IPS-20b (cell line): ENCODE measurements at regions not wholly inside any gene's neighbourhood (a gene's known extent, or its start where the extent isn't known, plus 50 kb on each side); places are given as distances from the start of the nearest gene placed in this dataset.

Experiments
- H3K27ac ChIP-seq: one replicate; pipeline ENCODE4 v1.5.1; 2013; ENCODE audit warnings: low read length
- H3K27me3 ChIP-seq: 2 replicates; pipeline ENCODE4 v1.6.1; 2013; ENCODE audit warnings: mild to moderate bottlenecking, low read length, inconsistent platforms; ENCODE audit not compliant: insufficient read depth
- H3K36me3 ChIP-seq: 2 replicates; pipeline ENCODE4 v1.6.1; 2013; ENCODE audit warnings: low read depth, mild to moderate bottlenecking, inconsistent platforms, low read length, moderate library complexity; ENCODE audit not compliant: insufficient read depth
- H3K4me1 ChIP-seq: 2 replicates; pipeline ENCODE4 v1.6.1; 2013; ENCODE audit warnings: mild to moderate bottlenecking, control low read depth, inconsistent platforms, low read length, moderate library complexity; ENCODE audit not compliant: insufficient read depth
- H3K4me3 ChIP-seq: 2 replicates; pipeline ENCODE4 v1.5.1; 2013; ENCODE audit warnings: mild to moderate bottlenecking, low read length, inconsistent platforms
- H3K9ac ChIP-seq: 2 replicates; pipeline ENCODE4 v1.6.1; 2013; ENCODE audit warnings: low read depth, mild to moderate bottlenecking, inconsistent platforms, low read length, moderate library complexity
- H3K9me3 ChIP-seq: 2 replicates; pipeline ENCODE4 v1.6.1; 2013; ENCODE audit warnings: mild to moderate bottlenecking, low read depth, low read length, inconsistent platforms; ENCODE audit not compliant: insufficient read depth

DNA sequence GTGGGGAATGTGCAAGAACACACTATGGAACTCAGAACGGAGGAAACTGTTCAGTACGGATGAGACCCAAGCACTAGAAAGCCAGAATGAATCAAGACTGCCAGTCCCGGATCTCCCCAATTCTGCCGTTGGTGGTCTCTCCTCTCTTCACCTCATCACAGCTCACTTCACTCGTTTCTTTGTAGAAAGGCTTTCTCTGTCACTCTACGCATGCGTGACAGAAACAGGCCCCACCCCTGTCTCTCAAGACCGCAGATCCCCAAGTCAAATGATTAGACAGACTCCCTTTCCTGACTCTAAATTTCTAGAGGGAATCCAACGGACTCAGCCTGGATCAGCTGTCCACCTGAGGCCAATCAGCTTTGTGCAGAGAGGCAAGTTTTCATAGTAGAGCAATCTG, 505.7 kb upstream of the ADAMTS9 start:
- H3K4me3 ChIP-seq, result no peak overlapping the region
- peaks cover 11% of the 10 kb centered on the region; the same call in 1 of the 2 replicates for H3K4me1 ChIP-seq
- H3K9me3 ChIP-seq, result no peaks in the 10 kb centered on the region
- no peak overlapping the region for H3K9ac ChIP-seq
- H3K36me3 ChIP-seq, result no peaks in the 10 kb centered on the region
- H3K27me3 ChIP-seq, result no peaks in the 10 kb centered on the region
- H3K27ac ChIP-seq, result no peak overlapping the region

DNA sequence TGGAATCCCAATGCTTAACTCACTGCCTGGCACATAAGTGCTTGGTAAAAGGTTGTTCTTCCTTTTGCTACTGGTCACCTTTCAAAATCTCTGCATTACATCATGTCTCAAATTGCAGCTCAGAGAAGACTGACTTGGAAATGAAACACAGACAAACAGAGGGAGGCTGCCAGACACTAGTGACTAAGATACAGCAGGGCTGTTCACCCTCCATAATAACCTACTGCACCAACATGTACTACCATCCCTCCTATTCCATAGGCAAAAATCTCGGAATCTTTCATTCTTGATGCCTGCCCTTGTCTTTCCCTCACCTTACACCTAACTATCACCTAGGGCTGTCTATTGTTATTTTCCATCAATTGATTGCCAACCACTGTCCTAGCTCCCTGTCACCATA, 502.3 kb upstream of the ADAMTS9 start:
- no peaks in the 10 kb centered on the region for H3K36me3 ChIP-seq
- H3K27me3 ChIP-seq, result no peaks in the 10 kb centered on the region
- H3K4me1 ChIP-seq, result peaks cover 2% of the 10 kb centered on the region; the same call in 1 of the 2 replicates
- H3K9ac ChIP-seq, result no peak overlapping the region
- H3K4me3 ChIP-seq, result no peak overlapping the region
- peaks cover 5% of the 10 kb centered on the region for H3K9me3 ChIP-seq
- no peak overlapping the region for H3K27ac ChIP-seq

GRCh38 chr3:65186268-65186667, 498.5 kb upstream of the ADAMTS9 start:
- peaks cover 5% of the 10 kb centered on the region for H3K9me3 ChIP-seq
- H3K9ac ChIP-seq, result no peak overlapping the region
- H3K4me1 ChIP-seq, result peaks cover 5% of the 10 kb centered on the region; the same call in 1 of the 2 replicates
- H3K36me3 ChIP-seq, result no peaks in the 10 kb centered on the region
- H3K4me3 ChIP-seq, result no peak overlapping the region
- no peaks in the 10 kb centered on the region for H3K27me3 ChIP-seq
- no peak overlapping the region for H3K27ac ChIP-seq

GRCh38 chr3:65182682-65183081, 494.9 kb upstream of the ADAMTS9 start:
- H3K4me3 ChIP-seq, result no peak overlapping the region
- H3K9ac ChIP-seq, result no peak overlapping the region
- peaks cover 5% of the 10 kb centered on the region for H3K9me3 ChIP-seq
- H3K27me3 ChIP-seq, result no peaks in the 10 kb centered on the region
- H3K27ac ChIP-seq, result no peak overlapping the region
- H3K4me1 ChIP-seq, result 0 out of 2 replicates have a peak, but pooled peaks cover 2% of the 10 kb centered on the region
- H3K36me3 ChIP-seq, result no peaks in the 10 kb centered on the region

DNA sequence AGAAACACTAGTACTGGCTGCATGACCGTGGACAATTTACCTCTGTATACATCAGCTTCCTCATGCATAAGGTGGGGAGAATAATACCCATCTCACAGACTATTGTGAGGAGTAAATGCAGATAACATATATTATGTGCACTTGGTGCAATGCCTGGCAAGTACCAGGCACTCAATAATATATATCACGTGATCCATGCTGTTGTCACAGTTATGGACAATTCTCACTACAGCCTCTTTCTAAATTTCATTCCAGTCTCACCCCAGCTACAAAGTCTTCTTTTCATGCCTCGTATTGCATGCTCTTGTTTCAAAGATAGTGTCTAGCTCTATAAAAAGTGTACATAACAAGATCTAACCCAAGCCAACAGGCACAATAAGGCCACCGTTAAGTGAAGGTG, 494.3 kb upstream of the ADAMTS9 start:
- H3K4me3 ChIP-seq, result no peak overlapping the region
- H3K4me1 ChIP-seq, result 0 out of 2 replicates have a peak, but pooled peaks cover 2% of the 10 kb centered on the region
- no peaks in the 10 kb centered on the region for H3K36me3 ChIP-seq
- no peak overlapping the region for H3K27ac ChIP-seq
- peaks cover 5% of the 10 kb centered on the region for H3K9me3 ChIP-seq
- no peaks in the 10 kb centered on the region for H3K27me3 ChIP-seq
- H3K9ac ChIP-seq, result no peak overlapping the region

DNA sequence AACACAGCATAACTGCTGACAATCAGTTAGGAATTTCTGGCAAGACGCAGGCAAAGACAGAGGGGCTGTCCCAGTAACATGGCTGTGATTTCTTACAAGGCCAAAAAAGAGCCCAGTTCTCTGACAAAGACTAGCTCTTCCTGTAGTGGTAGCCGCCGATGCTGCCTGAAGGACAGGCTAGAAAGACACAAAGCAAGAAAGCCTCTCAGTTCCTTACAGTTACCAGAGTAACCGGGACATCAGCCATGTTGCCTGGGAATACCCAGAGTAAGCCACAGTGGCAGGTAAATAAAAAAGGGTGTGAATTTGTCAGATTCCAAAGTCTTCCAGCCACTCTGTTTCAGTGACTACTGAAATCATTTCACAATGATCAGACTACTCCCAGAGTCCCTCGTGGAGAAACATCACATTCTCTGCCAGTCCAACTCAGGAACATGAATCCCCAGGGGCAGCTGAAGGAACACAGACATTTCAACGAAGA, 493.6 kb upstream of the ADAMTS9 start:
- H3K27me3 ChIP-seq, result no peaks in the 10 kb centered on the region
- no peak overlapping the region for H3K4me3 ChIP-seq
- H3K4me1 ChIP-seq, result 0 out of 2 replicates have a peak, but pooled peaks cover 2% of the 10 kb centered on the region
- peaks cover 5% of the 10 kb centered on the region for H3K9me3 ChIP-seq
- H3K36me3 ChIP-seq, result no peaks in the 10 kb centered on the region
- no peak overlapping the region for H3K27ac ChIP-seq
- no peak overlapping the region for H3K9ac ChIP-seq

GRCh38 chr3:65178703-65179102, 490.9 kb upstream of the ADAMTS9 start:
- no peaks in the 10 kb centered on the region for H3K27me3 ChIP-seq
- H3K4me1 ChIP-seq, result no peaks in the 10 kb centered on the region
- no peak overlapping the region for H3K4me3 ChIP-seq
- no peaks in the 10 kb centered on the region for H3K36me3 ChIP-seq
- H3K9me3 ChIP-seq, result no peaks in the 10 kb centered on the region
- no peak overlapping the region for H3K9ac ChIP-seq
- no peak overlapping the region for H3K27ac ChIP-seq

DNA sequence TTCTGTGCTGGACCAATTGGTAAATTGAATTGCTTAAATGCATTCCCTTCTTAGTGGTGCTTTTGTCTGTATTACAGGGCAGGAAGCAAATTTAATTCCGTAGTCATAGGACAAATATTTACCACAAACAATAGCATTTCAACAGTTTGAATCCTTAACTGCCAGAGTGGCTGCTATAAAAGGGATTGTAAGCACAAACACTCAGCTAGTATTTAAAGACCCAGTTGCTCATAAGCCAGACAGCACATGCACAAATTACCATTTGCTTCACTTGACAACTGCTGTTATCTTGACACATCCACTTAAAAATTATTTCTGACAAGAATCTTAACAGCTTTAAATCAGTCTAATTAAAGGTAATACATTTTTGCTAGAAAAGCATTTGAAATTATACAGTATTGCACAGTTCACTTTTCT, 490.2 kb upstream of the ADAMTS9 start:
- H3K4me1 ChIP-seq, result no peaks in the 10 kb centered on the region
- H3K4me3 ChIP-seq, result no peak overlapping the region
- H3K9me3 ChIP-seq, result no peaks in the 10 kb centered on the region
- no peaks in the 10 kb centered on the region for H3K27me3 ChIP-seq
- H3K27ac ChIP-seq, result no peak overlapping the region
- no peak overlapping the region for H3K9ac ChIP-seq
- no peaks in the 10 kb centered on the region for H3K36me3 ChIP-seq

GRCh38 chr3:65174713-65175112, 486.9 kb upstream of the ADAMTS9 start:
- Histone ChIP-seq H3K9ac (no peak overlapping the region), H3K4me1 (no peaks in the 10 kb centered on the region), H3K36me3 (no peaks in the 10 kb centered on the region), H3K4me3 (no peak overlapping the region), H3K27me3 (no peaks in the 10 kb centered on the region), H3K9me3 (no peaks in the 10 kb centered on the region), H3K27ac (no peak overlapping the region)

DNA sequence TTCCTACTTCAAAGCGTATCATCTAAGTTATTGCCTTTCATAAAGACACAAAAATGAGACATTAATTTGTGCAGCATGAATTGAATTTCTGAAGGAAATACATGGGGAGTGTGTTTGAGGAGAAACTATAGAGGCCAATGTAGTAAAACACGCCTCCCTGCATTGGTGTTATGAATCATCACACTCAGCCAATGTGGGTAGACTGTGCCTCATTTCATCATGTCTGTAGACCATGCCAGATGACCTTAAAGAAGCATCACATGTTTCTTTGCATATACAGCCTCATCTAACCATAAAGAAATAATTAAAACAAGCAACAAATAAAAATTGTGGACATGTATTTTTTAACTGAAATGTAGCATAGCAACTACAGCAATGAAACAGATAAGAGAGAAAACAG, 486.0 kb upstream of the ADAMTS9 start:
- no peaks in the 10 kb centered on the region for H3K27me3 ChIP-seq
- no peaks in the 10 kb centered on the region for H3K36me3 ChIP-seq
- no peak overlapping the region for H3K27ac ChIP-seq
- no peak overlapping the region for H3K4me3 ChIP-seq
- no peaks in the 10 kb centered on the region for H3K4me1 ChIP-seq
- no peaks in the 10 kb centered on the region for H3K9me3 ChIP-seq
- H3K9ac ChIP-seq, result no peak overlapping the region

- Histone ChIP-seq H3K36me3 (no peaks in the 10 kb centered on the region), H3K9ac (no peak overlapping the region), H3K4me3 (no peak overlapping the region), H3K27ac (no peak overlapping the region), H3K4me1 (no peaks in the 10 kb centered on the region), H3K27me3 (no peaks in the 10 kb centered on the region), H3K9me3 (no peaks in the 10 kb centered on the region)
These were observed 484.4 kb upstream of the ADAMTS9 start for GRCh38 chr3:65172209-65172608.

GRCh38 chr3:65170390-65171042, 482.7 kb upstream of the ADAMTS9 start:
- Histone ChIP-seq H3K36me3 (no peaks in the 10 kb centered on the region), H3K9ac (no peak overlapping the region), H3K9me3 (no peaks in the 10 kb centered on the region), H3K27ac (no peak overlapping the region), H3K27me3 (no peaks in the 10 kb centered on the region), H3K4me3 (no peak overlapping the region), H3K4me1 (peaks cover 2% of the 10 kb centered on the region; the same call in 1 of the 2 replicates)
